Activated CD4-positive, alpha-beta memory T cell treated with anti-CD3 and anti-CD28 coated beads, Interleukin-2, amount 10 ng/mL, durations not matched to agents 7 days and 5 days (primary cell): ENCODE measurements at regions not wholly inside any gene's neighbourhood (a gene's known extent, or its start where the extent isn't known, plus 50 kb on each side); places are given as distances from the start of the nearest gene placed in this dataset.

Experiments
- CTCF ChIA-PET: fragments of 350-600 bp; sonication (Branson Sonifier 250); formaldehyde crosslinking; loops from one replicate; lab custom pipeline; 2021; ENCODE audit warnings: antibody characterized with exemption, inconsistent platforms; lab: Charles Lee
- POLR2A ChIA-PET: fragments of 350-600 bp; sonication (Branson Sonifier 250); formaldehyde crosslinking; loops from one replicate; lab custom pipeline; 2021; ENCODE audit warnings: antibody characterized with exemption; lab: Charles Lee
- DNase-seq: peaks from one replicate; pipeline ENCODE4 v3.0.0-alpha.2; 2020
- H3K27ac Mint-ChIP-seq: one replicate; pipeline ENCODE4 v1.8.0; 2021; ENCODE audit warnings: mild to moderate bottlenecking, mixed read lengths
- H3K27me3 Mint-ChIP-seq: one replicate; pipeline ENCODE4 v1.8.0; 2021; ENCODE audit warnings: mixed read lengths
- H3K36me3 Mint-ChIP-seq: one replicate; pipeline ENCODE4 v1.8.0; 2021; ENCODE audit warnings: low read depth, mixed read lengths
- H3K4me1 Mint-ChIP-seq: one replicate; pipeline ENCODE4 v1.8.0; 2021; ENCODE audit warnings: mixed read lengths
- H3K4me3 Mint-ChIP-seq: one replicate; pipeline ENCODE4 v1.8.0; 2021; ENCODE audit warnings: mild to moderate bottlenecking, mixed read lengths
- H3K9me3 Mint-ChIP-seq: one replicate; pipeline ENCODE4 v1.8.0; 2021; ENCODE audit warnings: mixed read lengths

DNA sequence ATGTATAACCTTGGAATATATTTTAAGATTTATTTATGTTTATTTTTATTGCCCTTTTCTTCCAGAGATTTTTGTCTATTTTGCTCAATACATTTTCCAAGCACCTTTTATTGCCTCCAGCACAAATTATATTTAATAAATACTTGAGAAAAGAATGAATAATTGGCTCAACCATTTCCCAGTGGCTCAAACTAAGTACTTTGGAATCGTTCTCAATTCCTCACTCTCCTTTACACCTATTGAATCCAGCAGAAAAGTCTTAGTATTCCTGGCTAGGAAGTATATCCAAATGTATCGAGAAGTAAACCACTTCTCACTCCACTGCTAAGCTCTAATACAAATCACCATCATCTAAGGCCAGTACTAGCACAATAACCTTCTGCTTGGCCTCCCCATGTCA is 276.1 kb downstream of the NEBL start:
- H3K9me3 Mint-ChIP-seq: no peaks in the 10 kb centered on the region
- no peak for DNase-seq
- H3K36me3 Mint-ChIP-seq: no peaks in the 10 kb centered on the region
- no peak overlapping the region for H3K27ac Mint-ChIP-seq
- H3K4me1 Mint-ChIP-seq: no peaks in the 10 kb centered on the region
- POLR2A ChIA-PET: no interaction called here
- H3K4me3 Mint-ChIP-seq: no peak overlapping the region
- H3K27me3 Mint-ChIP-seq: no peaks in the 10 kb centered on the region
- CTCF ChIA-PET: no interaction called here

DNA sequence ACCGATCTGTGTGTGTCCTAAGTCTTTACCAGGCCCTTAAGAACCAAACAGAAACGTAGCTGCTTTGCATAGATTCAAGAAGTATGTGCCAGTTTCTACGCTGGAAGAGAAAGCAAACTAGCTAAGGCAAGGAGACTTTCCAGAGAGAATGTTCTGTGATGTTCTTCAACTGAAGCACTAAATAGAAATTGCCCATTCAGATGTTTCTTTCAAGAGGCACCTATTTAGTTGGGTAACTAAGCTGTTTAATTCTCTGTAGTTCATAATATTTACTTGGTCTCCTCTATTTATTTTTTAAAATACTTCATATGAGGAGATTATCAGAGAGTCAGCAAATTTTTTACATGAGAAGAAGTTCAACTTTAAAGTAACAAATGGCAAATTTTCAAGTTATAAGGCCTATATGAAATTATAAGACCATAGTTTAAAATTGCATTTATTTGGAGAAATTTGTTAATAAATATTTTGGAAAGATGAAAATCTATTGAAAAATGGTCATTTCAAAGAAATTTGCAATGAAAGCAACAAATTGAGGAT is 279.0 kb downstream of the NEBL start:
- no peak for DNase-seq
- H3K9me3 Mint-ChIP-seq: no peaks in the 10 kb centered on the region
- H3K27me3 Mint-ChIP-seq: no peaks in the 10 kb centered on the region
- CTCF ChIA-PET: no interaction called here
- H3K4me1 Mint-ChIP-seq: no peaks in the 10 kb centered on the region
- no peaks in the 10 kb centered on the region for H3K36me3 Mint-ChIP-seq
- no peak overlapping the region for H3K4me3 Mint-ChIP-seq
- no peak overlapping the region for H3K27ac Mint-ChIP-seq
- POLR2A ChIA-PET: no interaction called here

DNA sequence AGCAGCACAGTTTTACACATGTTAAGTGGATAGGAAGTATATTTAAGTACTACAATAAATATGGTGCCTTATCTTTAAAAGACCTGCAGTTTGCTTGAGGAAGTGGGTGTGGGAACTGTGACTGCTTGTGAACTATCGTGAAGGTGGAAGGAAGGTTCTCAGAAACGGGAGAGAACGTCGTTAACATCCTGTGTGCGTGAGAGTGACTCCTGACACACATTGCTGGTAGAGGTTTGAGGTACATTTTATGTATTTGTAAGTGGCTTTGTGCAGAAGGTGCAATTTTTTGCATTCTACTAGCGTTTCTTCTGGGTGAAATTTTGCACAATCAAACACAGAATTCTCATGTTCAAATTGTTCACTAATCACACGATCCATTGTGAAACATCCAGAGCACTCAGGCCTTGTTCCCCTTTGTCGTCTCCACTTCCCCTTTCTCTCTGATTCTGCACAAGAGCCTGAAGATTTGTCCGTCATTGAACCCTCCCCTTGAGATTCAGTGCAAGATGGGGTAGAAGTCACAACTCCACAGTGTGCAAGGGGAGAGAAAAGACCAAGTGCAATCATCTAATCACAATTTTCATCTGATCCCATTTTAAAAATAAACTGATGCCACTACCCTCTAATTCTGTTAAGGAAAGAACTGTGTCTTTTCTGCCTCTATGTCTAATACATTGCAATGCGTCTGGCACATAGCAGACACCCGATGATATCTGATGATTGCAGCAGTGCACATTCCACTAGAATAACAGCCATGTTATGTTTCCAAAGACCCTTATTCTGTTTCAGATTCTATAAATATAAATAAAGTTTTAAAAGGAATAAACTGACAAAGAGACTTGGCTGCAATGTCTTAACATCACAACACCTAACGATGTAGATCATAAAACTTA is 279.9 kb downstream of the NEBL start:
- H3K9me3 Mint-ChIP-seq: peaks cover 1% of the 10 kb centered on the region
- H3K4me3 Mint-ChIP-seq: no peak overlapping the region
- no peak for DNase-seq
- H3K27ac Mint-ChIP-seq: no peak overlapping the region
- H3K4me1 Mint-ChIP-seq: no peaks in the 10 kb centered on the region
- ChIA-PET POLR2A (no interaction called here), CTCF (no interaction called here)
- no peaks in the 10 kb centered on the region for H3K27me3 Mint-ChIP-seq
- no peaks in the 10 kb centered on the region for H3K36me3 Mint-ChIP-seq

DNA sequence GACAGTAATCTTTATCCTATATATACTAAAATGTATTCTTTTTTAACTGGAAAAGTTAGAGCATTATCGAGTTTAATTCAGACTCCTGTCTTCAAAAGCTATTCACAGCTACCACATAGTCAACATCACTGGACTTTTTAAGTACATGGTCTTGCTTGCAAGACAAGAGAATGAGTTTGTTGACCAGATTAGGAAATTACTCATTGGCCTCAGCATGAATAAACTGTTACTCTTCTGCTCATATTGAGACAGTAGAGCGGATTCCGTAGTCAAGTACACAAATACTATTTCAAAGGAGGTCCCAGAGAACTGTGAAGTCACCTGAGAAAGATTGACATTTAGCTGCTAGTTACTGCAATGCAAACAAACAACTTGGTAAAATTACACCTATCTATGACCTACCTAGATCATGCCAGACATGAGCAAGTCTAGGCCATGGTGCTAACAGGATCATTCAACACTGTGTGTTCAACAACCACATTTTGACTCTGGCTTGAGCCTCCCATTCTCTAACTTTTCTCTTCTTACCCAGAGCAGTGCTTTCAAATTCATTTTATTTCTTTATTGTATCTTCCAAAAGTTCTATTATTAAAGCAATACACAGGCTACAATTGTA is 280.9 kb downstream of the NEBL start:
- DNase-seq: no peak
- POLR2A ChIA-PET: no interaction called here
- no peak overlapping the region for H3K27ac Mint-ChIP-seq

DNA sequence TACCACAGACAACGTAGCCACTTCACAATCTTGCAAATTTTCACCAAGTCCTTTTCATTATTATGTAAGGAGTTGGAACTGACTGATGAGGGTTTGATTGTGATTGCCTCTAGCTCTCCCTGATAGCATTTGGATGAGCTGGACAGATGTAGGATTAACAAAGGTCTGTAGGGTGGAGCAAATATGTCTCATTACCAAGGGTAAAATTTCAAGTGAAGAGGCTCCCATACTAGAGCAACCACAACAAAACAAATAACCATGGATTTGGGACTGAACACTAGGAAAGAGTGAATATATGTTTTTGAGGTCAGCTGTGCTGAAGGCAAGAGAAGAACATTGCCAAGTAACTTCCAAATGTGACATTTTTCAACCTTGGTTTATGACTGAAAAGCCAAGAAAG is 281.7 kb downstream of the NEBL start:
- ChIA-PET POLR2A (no interaction called here), CTCF (no interaction called here)
- H3K9me3 Mint-ChIP-seq: peaks cover 3% of the 10 kb centered on the region
- H3K27ac Mint-ChIP-seq: no peak overlapping the region
- no peaks in the 10 kb centered on the region for H3K27me3 Mint-ChIP-seq
- no peak for DNase-seq
- H3K4me3 Mint-ChIP-seq: no peak overlapping the region
- no peaks in the 10 kb centered on the region for H3K36me3 Mint-ChIP-seq
- no peaks in the 10 kb centered on the region for H3K4me1 Mint-ChIP-seq

More for the DNA sequence above, 280.9 kb downstream of the NEBL start:
- CTCF ChIA-PET: no interaction called here
- H3K4me1 Mint-ChIP-seq: no peaks in the 10 kb centered on the region
- no peaks in the 10 kb centered on the region for H3K36me3 Mint-ChIP-seq
- no peaks in the 10 kb centered on the region for H3K27me3 Mint-ChIP-seq
- no peak overlapping the region for H3K4me3 Mint-ChIP-seq
- peaks cover 3% of the 10 kb centered on the region for H3K9me3 Mint-ChIP-seq

DNA sequence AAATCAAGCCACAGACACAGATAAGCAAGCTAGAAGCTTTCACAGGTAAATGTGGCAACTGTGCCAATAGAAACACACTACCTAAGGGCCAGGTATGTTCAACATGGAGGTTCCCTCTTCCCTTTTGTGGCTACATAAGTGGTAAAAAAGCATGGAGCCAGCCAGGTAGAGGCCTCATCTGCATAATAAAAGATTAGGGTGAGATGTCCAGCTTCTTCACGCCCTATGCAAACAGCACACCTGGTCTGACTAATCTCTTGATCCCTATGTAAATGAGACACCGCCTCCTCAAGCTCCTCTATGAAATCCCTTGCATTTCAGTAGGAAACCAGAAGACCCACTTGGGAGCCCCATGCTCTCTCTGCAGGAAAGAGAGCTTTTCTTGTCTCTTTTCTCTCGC is 282.2 kb downstream of the NEBL start:
- H3K27ac Mint-ChIP-seq: no peak overlapping the region
- no peaks in the 10 kb centered on the region for H3K36me3 Mint-ChIP-seq
- H3K4me1 Mint-ChIP-seq: no peaks in the 10 kb centered on the region

DNA sequence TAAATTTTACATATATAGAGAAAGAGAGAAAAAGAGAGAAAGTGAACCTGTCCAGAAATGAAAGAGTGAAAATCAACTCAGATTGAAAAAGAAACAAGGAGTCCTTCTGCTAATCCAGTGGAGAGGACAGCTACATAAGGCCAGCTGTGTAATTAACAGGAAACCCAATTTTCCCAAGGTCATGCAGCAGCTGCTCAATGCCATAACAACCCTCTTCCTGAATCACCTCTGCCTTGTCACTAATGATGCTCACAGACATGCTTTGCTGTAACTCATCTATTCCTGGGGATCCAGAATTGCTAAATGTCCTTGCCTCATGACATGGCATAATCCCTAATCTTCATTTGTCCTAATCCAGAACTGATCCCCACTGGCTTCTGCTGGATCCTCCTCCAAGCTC is 288.6 kb downstream of the NEBL start:
- POLR2A ChIA-PET: no interaction called here
- Mint-ChIP-seq H3K9me3 (peaks cover 3% of the 10 kb centered on the region), H3K36me3 (no peaks in the 10 kb centered on the region), H3K27ac (no peak overlapping the region), H3K4me1 (no peaks in the 10 kb centered on the region), H3K4me3 (no peak overlapping the region), H3K27me3 (no peaks in the 10 kb centered on the region)
- no peak for DNase-seq
- CTCF ChIA-PET: no interaction called here

More for the DNA sequence above, 282.2 kb downstream of the NEBL start:
- peaks cover 3% of the 10 kb centered on the region for H3K9me3 Mint-ChIP-seq
- no peaks in the 10 kb centered on the region for H3K27me3 Mint-ChIP-seq
- H3K4me3 Mint-ChIP-seq: no peak overlapping the region
- no peak for DNase-seq
- CTCF ChIA-PET: no interaction called here
- POLR2A ChIA-PET: no interaction called here

DNA sequence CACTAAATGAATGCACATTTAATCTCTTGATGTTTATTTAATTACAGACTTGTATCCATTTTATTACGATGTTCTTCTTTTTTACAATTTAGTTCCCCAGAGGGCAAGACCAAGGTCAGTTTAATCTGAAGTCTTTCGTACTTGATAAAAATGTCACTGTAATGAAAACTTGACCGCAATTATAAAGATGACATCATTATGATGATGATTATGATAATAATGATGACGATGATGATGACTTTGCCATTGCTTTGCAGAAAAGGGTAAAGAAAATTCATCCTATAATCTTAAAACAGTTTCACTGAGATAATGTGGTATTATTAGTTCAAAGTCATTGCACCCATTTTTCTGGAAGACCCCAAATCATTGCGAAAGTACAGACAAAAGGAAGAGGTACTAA is 290.1 kb downstream of the NEBL start:
- DNase-seq: no peak
- peaks cover 2% of the 10 kb centered on the region for H3K9me3 Mint-ChIP-seq
- ChIA-PET CTCF (no interaction called here), POLR2A (no interaction called here)
- no peaks in the 10 kb centered on the region for H3K36me3 Mint-ChIP-seq
- no peaks in the 10 kb centered on the region for H3K27me3 Mint-ChIP-seq
- H3K4me1 Mint-ChIP-seq: no peaks in the 10 kb centered on the region
- H3K4me3 Mint-ChIP-seq: no peak overlapping the region
- H3K27ac Mint-ChIP-seq: no peak overlapping the region

DNA sequence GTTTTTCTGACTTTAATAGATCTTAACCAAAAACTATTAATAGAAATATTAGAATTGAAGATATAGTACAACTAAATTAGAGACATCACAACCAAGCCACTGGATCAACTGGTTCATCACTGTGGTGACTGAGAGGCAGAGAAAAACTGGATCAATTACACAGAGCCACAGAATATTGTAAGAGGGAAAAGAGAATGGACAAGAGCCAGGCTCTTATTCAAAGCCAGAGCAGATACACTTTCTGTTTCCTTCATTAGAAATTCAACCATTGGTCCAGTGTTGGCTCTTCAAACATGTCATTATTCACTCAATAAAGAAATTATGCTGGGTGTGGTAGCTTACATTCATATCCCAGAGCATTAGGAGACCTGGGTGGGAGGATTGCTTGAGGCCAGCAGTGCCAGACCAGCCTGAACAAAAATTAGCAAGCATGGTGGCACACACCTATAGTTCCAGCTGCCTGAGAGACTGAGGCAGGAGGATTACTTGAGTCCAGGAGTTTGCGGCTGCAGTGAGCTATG is 295.1 kb downstream of the NEBL start:
- H3K4me3 Mint-ChIP-seq: no peak overlapping the region
- no peaks in the 10 kb centered on the region for H3K27me3 Mint-ChIP-seq
- H3K27ac Mint-ChIP-seq: no peak overlapping the region
- CTCF ChIA-PET: no interaction called here
- H3K9me3 Mint-ChIP-seq: peaks cover 8% of the 10 kb centered on the region
- DNase-seq: no peak
- POLR2A ChIA-PET: no interaction called here
- no peaks in the 10 kb centered on the region for H3K36me3 Mint-ChIP-seq
- H3K4me1 Mint-ChIP-seq: no peaks in the 10 kb centered on the region

DNA sequence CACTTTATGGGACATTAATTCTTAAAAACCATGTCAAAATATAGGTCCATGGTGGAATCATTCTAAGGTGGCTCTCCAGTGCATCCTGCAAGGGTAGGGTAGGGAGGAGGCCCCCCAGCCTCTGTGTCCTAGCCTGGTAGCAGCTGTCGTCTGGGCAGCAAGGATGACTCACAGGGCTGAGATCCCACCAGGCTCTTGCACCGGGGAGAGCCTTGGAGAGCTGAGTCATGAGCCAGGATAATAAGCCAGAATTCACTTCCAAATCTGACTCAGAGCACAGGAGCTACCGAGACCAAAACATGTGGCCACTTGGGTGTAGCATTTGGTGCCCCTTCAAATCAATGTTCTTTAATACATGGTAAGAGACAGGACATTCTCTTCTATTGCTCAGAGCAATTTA is 298.5 kb downstream of the NEBL start:
- CTCF ChIA-PET: interaction anchor here (0.6 kb wide), 1 partner anchor 611 kb away, joined by 4 read pairs; no protein-coding TSS in a partner anchor
- DNase-seq: no peak
- POLR2A ChIA-PET: no interaction called here
- Mint-ChIP-seq H3K4me1 (no peaks in the 10 kb centered on the region), H3K4me3 (no peak overlapping the region), H3K9me3 (peaks cover 8% of the 10 kb centered on the region), H3K36me3 (no peaks in the 10 kb centered on the region), H3K27me3 (no peaks in the 10 kb centered on the region), H3K27ac (no peak overlapping the region)

DNA sequence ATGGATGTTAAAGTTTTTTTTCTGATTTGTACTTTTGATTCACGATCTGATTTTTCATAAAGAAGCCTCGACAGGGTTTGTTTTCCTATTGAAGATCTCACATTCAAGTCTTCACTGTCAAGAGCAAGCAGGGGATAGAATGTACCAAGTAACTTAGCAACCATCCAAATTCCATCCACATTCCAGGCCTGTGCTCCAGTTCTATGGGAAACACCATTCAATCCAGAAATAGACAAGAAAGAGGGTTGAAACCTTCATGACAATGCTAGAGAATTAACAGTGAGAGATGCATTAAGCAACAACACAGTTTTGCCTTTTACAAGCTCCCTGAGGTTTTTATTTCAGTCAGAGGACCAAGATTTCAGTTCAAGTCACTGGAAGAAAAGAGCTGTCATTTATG is 300.2 kb downstream of the NEBL start:
- ChIA-PET POLR2A (no interaction called here), CTCF (no interaction called here)
- Mint-ChIP-seq H3K4me1 (no peaks in the 10 kb centered on the region), H3K4me3 (no peak overlapping the region), H3K9me3 (peaks cover 6% of the 10 kb centered on the region), H3K27ac (no peak overlapping the region), H3K36me3 (no peaks in the 10 kb centered on the region), H3K27me3 (no peaks in the 10 kb centered on the region)
- DNase-seq: no peak

DNA sequence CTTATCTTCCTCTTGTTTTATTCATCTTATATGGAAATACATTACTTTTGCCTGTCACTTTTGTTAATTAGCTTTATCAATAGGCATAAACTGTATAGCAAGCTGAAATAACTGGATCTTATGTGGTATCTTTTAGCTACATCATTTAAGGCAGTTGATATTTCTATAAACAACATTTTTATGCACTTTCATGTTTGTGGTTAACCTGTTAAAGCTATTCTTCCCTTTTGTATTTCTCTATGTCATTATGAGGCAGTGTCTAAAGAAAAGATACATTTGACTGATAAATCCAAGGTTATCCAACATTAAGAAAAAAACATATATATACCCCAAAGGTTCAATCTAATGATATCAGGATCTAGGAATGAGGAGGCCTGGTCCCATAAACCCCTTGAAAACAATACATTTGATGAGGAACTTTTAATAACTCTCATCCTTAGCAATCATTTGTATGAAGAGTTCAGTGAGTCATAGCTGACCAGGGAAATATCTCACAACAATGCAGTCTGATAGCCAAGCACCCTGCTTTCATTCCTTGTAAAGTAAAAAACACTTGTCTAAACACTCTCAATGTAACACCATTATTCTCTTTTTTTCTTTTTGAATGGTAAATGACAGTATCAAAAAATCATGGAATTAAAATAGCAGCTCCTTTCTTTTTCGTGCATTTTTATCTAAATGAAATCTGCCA is 300.9 kb downstream of the NEBL start:
- DNase-seq: no peak
- ChIA-PET POLR2A (no interaction called here), CTCF (no interaction called here)
- Mint-ChIP-seq H3K36me3 (no peaks in the 10 kb centered on the region), H3K4me1 (no peaks in the 10 kb centered on the region), H3K9me3 (peaks cover 6% of the 10 kb centered on the region), H3K27ac (no peak overlapping the region), H3K4me3 (no peak overlapping the region), H3K27me3 (no peaks in the 10 kb centered on the region)

DNA sequence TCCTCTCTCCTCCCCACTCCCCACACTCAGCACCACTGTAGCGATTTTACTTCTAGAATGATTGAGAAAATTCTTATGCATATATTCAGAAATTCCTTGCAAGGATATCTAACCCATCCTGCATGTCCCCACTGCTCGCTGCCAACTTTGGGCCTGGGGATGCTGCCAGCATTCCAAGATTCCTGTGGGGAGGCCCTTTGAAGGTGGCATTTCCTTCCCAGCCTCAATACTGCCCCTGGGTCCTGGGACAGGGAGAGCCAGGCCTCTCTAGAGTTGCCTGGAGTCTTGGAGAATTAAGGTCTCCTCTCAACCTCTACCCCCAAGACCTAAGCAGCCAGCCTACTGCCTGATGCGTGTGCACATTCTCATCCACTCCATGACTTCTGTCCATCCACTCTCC is 303.5 kb downstream of the NEBL start:
- Mint-ChIP-seq H3K27ac (no peak overlapping the region), H3K27me3 (no peaks in the 10 kb centered on the region), H3K9me3 (peaks cover 4% of the 10 kb centered on the region), H3K4me1 (no peaks in the 10 kb centered on the region), H3K36me3 (no peaks in the 10 kb centered on the region), H3K4me3 (no peak overlapping the region)
- no peak for DNase-seq
- ChIA-PET POLR2A (no interaction called here), CTCF (no interaction called here)
